DND-41 (cell line): ENCODE measurements at regions not wholly inside any gene's neighbourhood (a gene's known extent, or its start where the extent isn't known, plus 50 kb on each side); places are given as distances from the start of the nearest gene placed in this dataset.

Source experiments
- CTCF ChIP-seq: IDR thresholded peaks from 2 replicates; pipeline ENCODE4 v1.5.1; 2012; ENCODE audit warnings: borderline replicate concordance, low read length, moderate library complexity, mild to moderate bottlenecking; ENCODE audit not compliant: poor library complexity, severe bottlenecking; ENCODE audit errors: extremely low read depth
- EZH2 ChIP-seq: IDR thresholded peaks from 3 replicates; pipeline ENCODE4 v1.6.1; 2012; ENCODE audit warnings: borderline replicate concordance, low read depth, mild to moderate bottlenecking, moderate library complexity, low read length, inconsistent platforms; ENCODE audit not compliant: severe bottlenecking

- TF ChIP-seq CTCF (no peak), EZH2 (no peak)
Measured at GRCh38 chr20:24894967-24895366, 54.1 kb upstream of the CST7 start.
